T-helper 17 cell (primary cell): ENCODE measurements at regions not wholly inside any gene's neighbourhood (a gene's known extent, or its start where the extent isn't known, plus 50 kb on each side); places are given as distances from the start of the nearest gene placed in this dataset.
A peak's percentile ranks its signal among the peaks of the same experiment; 100 is the strongest.

Experiments
- ATAC-seq: fragments of 150-1000 bp; cut with Tn5 transposase; 2 replicates; pipeline ENCODE4 v1.10.0; 2021; ENCODE audit warnings: mild to moderate bottlenecking, moderate library complexity
- DNase-seq, 3 donors: peaks; one replicate each; pipeline versions ENCODE4 v3.0.0 to v3.0.0-alpha.2; 2020 to 2021
- H3K9me3 ChIP-seq: one replicate; pipeline ENCODE4 v1.7.0; 2013; ENCODE audit warnings: low read length, mild to moderate bottlenecking; ENCODE audit not compliant: control insufficient read depth, poor library complexity, severe bottlenecking
- H3K27ac Mint-ChIP-seq: one replicate; pipeline ENCODE4 v1.8.0; 2022; ENCODE audit warnings: mild to moderate bottlenecking, moderate library complexity, mixed read lengths
- H3K27me3 Mint-ChIP-seq: one replicate; pipeline ENCODE4 v1.8.0; 2022; ENCODE audit warnings: mixed read lengths
- H3K36me3 Mint-ChIP-seq: one replicate; pipeline ENCODE4 v1.8.0; 2022; ENCODE audit warnings: low read depth, mixed read lengths
- H3K4me1 Mint-ChIP-seq: one replicate; pipeline ENCODE4 v1.8.0; 2022; ENCODE audit warnings: mild to moderate bottlenecking, mixed read lengths
- H3K4me3 Mint-ChIP-seq: one replicate; pipeline ENCODE4 v1.8.0; 2022; ENCODE audit warnings: mild to moderate bottlenecking, moderate library complexity, mixed read lengths

- no peaks in the 10 kb centered on the region for H3K9me3 ChIP-seq
- ATAC-seq (peak; percentile 22), DNase-seq (no peak)
- H3K27ac Mint-ChIP-seq: peak overlapping the region; percentile 96
- H3K4me3 Mint-ChIP-seq: peak overlapping the region; percentile 78
- H3K27me3 Mint-ChIP-seq: no peaks in the 10 kb centered on the region
- peaks cover 34% of the 10 kb centered on the region for H3K4me1 Mint-ChIP-seq
- H3K36me3 Mint-ChIP-seq: no peaks in the 10 kb centered on the region
Observed at GRCh38 chr2:196275646-196276352, 104.4 kb upstream of the STK17B start.

- DNase-seq (no peak), ATAC-seq (no peak)
- H3K9me3 ChIP-seq: no peaks in the 10 kb centered on the region
- Mint-ChIP-seq H3K27ac (peak overlapping the region; percentile 96), H3K4me3 (peak overlapping the region; percentile 78), H3K36me3 (no peaks in the 10 kb centered on the region), H3K4me1 (peaks cover 34% of the 10 kb centered on the region), H3K27me3 (no peaks in the 10 kb centered on the region)
Observed at GRCh38 chr2:196276421-196276820, 105.0 kb upstream of the STK17B start.

GRCh38 chr2:196277002-196277401 lies 105.6 kb upstream of the STK17B start:
- H3K9me3 ChIP-seq: no peaks in the 10 kb centered on the region
- ATAC-seq (peak; percentile 53), DNase-seq (no peak)
- H3K27ac Mint-ChIP-seq: peak overlapping the region; percentile 96
- peaks cover 34% of the 10 kb centered on the region for H3K4me1 Mint-ChIP-seq
- no peaks in the 10 kb centered on the region for H3K36me3 Mint-ChIP-seq
- no peak overlapping the region for H3K4me3 Mint-ChIP-seq
- no peaks in the 10 kb centered on the region for H3K27me3 Mint-ChIP-seq

- no peaks in the 10 kb centered on the region for H3K9me3 ChIP-seq
- Mint-ChIP-seq H3K27me3 (no peaks in the 10 kb centered on the region), H3K4me1 (peaks cover 39% of the 10 kb centered on the region), H3K36me3 (no peaks in the 10 kb centered on the region), H3K27ac (peak overlapping the region; percentile 91), H3K4me3 (peak overlapping the region; percentile 19)
- peak; percentile 56 for ATAC-seq
- peak in 1 of 3 donors; percentile 26 for DNase-seq
Observed at GRCh38 chr2:196278491-196278911, 107.1 kb upstream of the STK17B start.

GRCh38 chr2:196279541-196279940 lies 108.2 kb upstream of the STK17B start:
- no peaks in the 10 kb centered on the region for H3K9me3 ChIP-seq
- peak overlapping the region; percentile 13 for H3K4me3 Mint-ChIP-seq
- ATAC-seq (no peak), DNase-seq (no peak)
- H3K4me1 Mint-ChIP-seq: peaks cover 36% of the 10 kb centered on the region
- peak overlapping the region; percentile 91 for H3K27ac Mint-ChIP-seq
- H3K27me3 Mint-ChIP-seq: no peaks in the 10 kb centered on the region
- H3K36me3 Mint-ChIP-seq: no peaks in the 10 kb centered on the region

GRCh38 chr2:196284144-196284844 lies 112.9 kb upstream of the STK17B start:
- peak overlapping the region; percentile 87 for H3K4me3 Mint-ChIP-seq
- no peak for DNase-seq
- no peaks in the 10 kb centered on the region for H3K27me3 Mint-ChIP-seq
- H3K36me3 Mint-ChIP-seq: no peaks in the 10 kb centered on the region
- H3K4me1 Mint-ChIP-seq: peaks cover 43% of the 10 kb centered on the region
- H3K27ac Mint-ChIP-seq: peak overlapping the region; percentile 92
- no peak for ATAC-seq
- no peaks in the 10 kb centered on the region for H3K9me3 ChIP-seq

- DNase-seq (no peak), ATAC-seq (no peak)
- peak overlapping the region; percentile 92 for H3K27ac Mint-ChIP-seq
- H3K4me3 Mint-ChIP-seq: peak overlapping the region; percentile 87
- no peaks in the 10 kb centered on the region for H3K27me3 Mint-ChIP-seq
- H3K9me3 ChIP-seq: no peaks in the 10 kb centered on the region
- H3K4me1 Mint-ChIP-seq: peaks cover 43% of the 10 kb centered on the region
- no peaks in the 10 kb centered on the region for H3K36me3 Mint-ChIP-seq
Observed at GRCh38 chr2:196284866-196285557, 113.6 kb upstream of the STK17B start.

GRCh38 chr2:196286821-196287220 lies 115.4 kb upstream of the STK17B start:
- Mint-ChIP-seq H3K27me3 (no peaks in the 10 kb centered on the region), H3K4me1 (peaks cover 56% of the 10 kb centered on the region), H3K27ac (peak overlapping the region; percentile 86), H3K36me3 (no peaks in the 10 kb centered on the region), H3K4me3 (no peak overlapping the region)
- ATAC-seq (no peak), DNase-seq (no peak)
- H3K9me3 ChIP-seq: no peaks in the 10 kb centered on the region

GRCh38 chr2:196287523-196287922 lies 116.1 kb upstream of the STK17B start:
- Mint-ChIP-seq H3K27ac (peak overlapping the region; percentile 86), H3K27me3 (no peaks in the 10 kb centered on the region)

GRCh38 chr2:196288006-196288538 lies 116.7 kb upstream of the STK17B start:
- H3K36me3 Mint-ChIP-seq: no peaks in the 10 kb centered on the region
- DNase-seq: no peak
- peak overlapping the region; percentile 85 for H3K4me3 Mint-ChIP-seq
- ATAC-seq: no peak
- H3K9me3 ChIP-seq: no peaks in the 10 kb centered on the region
- peaks cover 63% of the 10 kb centered on the region for H3K4me1 Mint-ChIP-seq
- H3K27me3 Mint-ChIP-seq: no peaks in the 10 kb centered on the region
- peak overlapping the region; percentile 86 for H3K27ac Mint-ChIP-seq

More at GRCh38 chr2:196287523-196287922, 116.1 kb upstream of the STK17B start:
- peak overlapping the region; percentile 85 for H3K4me3 Mint-ChIP-seq
- DNase-seq (no peak), ATAC-seq (no peak)
- no peaks in the 10 kb centered on the region for H3K36me3 Mint-ChIP-seq
- H3K4me1 Mint-ChIP-seq: peaks cover 61% of the 10 kb centered on the region
- H3K9me3 ChIP-seq: no peaks in the 10 kb centered on the region

- Mint-ChIP-seq H3K27ac (peak overlapping the region; percentile 86), H3K4me3 (peak overlapping the region; percentile 25), H3K4me1 (peaks cover 61% of the 10 kb centered on the region), H3K36me3 (no peaks in the 10 kb centered on the region), H3K27me3 (no peaks in the 10 kb centered on the region)
- DNase-seq (no peak), ATAC-seq (peak; percentile 24)
- H3K9me3 ChIP-seq: no peaks in the 10 kb centered on the region
Observed at GRCh38 chr2:196289000-196289399, 117.6 kb upstream of the STK17B start.

- Mint-ChIP-seq H3K27me3 (no peaks in the 10 kb centered on the region), H3K27ac (peak overlapping the region; percentile 86), H3K4me1 (peaks cover 59% of the 10 kb centered on the region), H3K36me3 (no peaks in the 10 kb centered on the region), H3K4me3 (no peak overlapping the region)
- H3K9me3 ChIP-seq: no peaks in the 10 kb centered on the region
- DNase-seq (no peak), ATAC-seq (no peak)
Observed at GRCh38 chr2:196290136-196290535, 118.8 kb upstream of the STK17B start.

GRCh38 chr2:196290569-196290968 lies 119.2 kb upstream of the STK17B start:
- H3K4me1 Mint-ChIP-seq: peaks cover 55% of the 10 kb centered on the region

More at GRCh38 chr2:196290569-196290968, 119.2 kb upstream of the STK17B start:
- Mint-ChIP-seq H3K4me3 (no peak overlapping the region), H3K36me3 (no peaks in the 10 kb centered on the region), H3K27me3 (no peaks in the 10 kb centered on the region), H3K27ac (peak overlapping the region; percentile 86)
- H3K9me3 ChIP-seq: no peaks in the 10 kb centered on the region
- ATAC-seq (no peak), DNase-seq (no peak)
